NCI-H1436 (cell line): ENCODE measurements at regions not wholly inside any gene's neighbourhood (a gene's known extent, or its start where the extent isn't known, plus 50 kb on each side); places are given as distances from the start of the nearest gene placed in this dataset.
"Not testable (repeated sequence)": the region's sequence is repeated elsewhere in the genome, so short reads cannot be mapped to it uniquely, and the experiment has no call there.

Experiments used
- DNase-seq: peaks from one replicate; lab custom pipeline; 2025; lab: John Stamatoyannopoulos, UW

- DNase-seq, result no peak
Measured at GRCh38 chr2:209070262-209070661, 353.6 kb upstream of the MAP2 start.

GRCh38 chr2:209073151-209073550 is 350.7 kb upstream of the MAP2 start:
- no peak for DNase-seq

- no peak for DNase-seq
Measured at GRCh38 chr2:209074711-209075110, 349.1 kb upstream of the MAP2 start.

GRCh38 chr2:209076151-209076550 is 347.7 kb upstream of the MAP2 start:
- DNase-seq, result no peak

- no peak for DNase-seq
Measured at GRCh38 chr2:209086761-209087160, 337.1 kb upstream of the MAP2 start.

- no peak for DNase-seq
Measured at GRCh38 chr2:209091056-209091455, 332.8 kb upstream of the MAP2 start.

- no peak for DNase-seq
Measured at GRCh38 chr2:209094221-209094620, 329.6 kb upstream of the MAP2 start.

GRCh38 chr2:209095432-209095831 is 328.4 kb upstream of the MAP2 start:
- DNase-seq, result no peak

- DNase-seq, result no peak
Measured at GRCh38 chr2:209097168-209097567, 326.7 kb upstream of the MAP2 start.

GRCh38 chr2:209102319-209102718 is 321.5 kb upstream of the MAP2 start:
- DNase-seq, result no peak

- DNase-seq, result no peak
Measured at GRCh38 chr2:209113026-209113425, 310.8 kb upstream of the MAP2 start.

GRCh38 chr2:209114588-209115240 is 309.1 kb upstream of the MAP2 start:
- DNase-seq, result no peak

- DNase-seq, result no peak
Measured at GRCh38 chr2:209121691-209122090, 302.2 kb upstream of the MAP2 start.

GRCh38 chr2:209125291-209125690 is 298.6 kb upstream of the MAP2 start:
- DNase-seq, result no peak

- DNase-seq, result no peak
Measured at GRCh38 chr2:209138079-209138478, 285.8 kb upstream of the MAP2 start.

- no peak for DNase-seq
Measured at GRCh38 chr2:209141142-209141541, 282.7 kb upstream of the MAP2 start.

GRCh38 chr2:209141818-209142217 is 282.0 kb upstream of the MAP2 start:
- DNase-seq, result no peak

- DNase-seq, result not testable (repeated sequence)
Measured at GRCh38 chr2:209145220-209145691, 278.6 kb upstream of the MAP2 start.

GRCh38 chr2:209145941-209146681 is 277.7 kb upstream of the MAP2 start:
- no peak for DNase-seq

GRCh38 chr2:209146682-209147320 is 277.0 kb upstream of the MAP2 start:
- no peak for DNase-seq

- DNase-seq, result no peak
Measured at GRCh38 chr2:209147981-209148380, 275.9 kb upstream of the MAP2 start.

GRCh38 chr2:209160800-209161588 is 262.9 kb upstream of the MAP2 start:
- DNase-seq, result no peak
